Skeletal muscle cell (primary cell): ENCODE measurements at regions not wholly inside any gene's neighbourhood (a gene's known extent, or its start where the extent isn't known, plus 50 kb on each side); places are given as distances from the start of the nearest gene placed in this dataset.
"Not testable (repeated sequence)": the region's sequence is repeated elsewhere in the genome, so short reads cannot be mapped to it uniquely, and the experiment has no call there.

Source experiments
- DNase-seq: peaks from one replicate; pipeline ENCODE4 v3.0.0-alpha.2; 2010; ENCODE audit warnings: low read depth
- H3K4me3 ChIP-seq: 2 replicates; pipeline ENCODE4 v1.5.1; 2011; ENCODE audit warnings: low read depth, mild to moderate bottlenecking, control low read depth, low read length, moderate library complexity

DNA sequence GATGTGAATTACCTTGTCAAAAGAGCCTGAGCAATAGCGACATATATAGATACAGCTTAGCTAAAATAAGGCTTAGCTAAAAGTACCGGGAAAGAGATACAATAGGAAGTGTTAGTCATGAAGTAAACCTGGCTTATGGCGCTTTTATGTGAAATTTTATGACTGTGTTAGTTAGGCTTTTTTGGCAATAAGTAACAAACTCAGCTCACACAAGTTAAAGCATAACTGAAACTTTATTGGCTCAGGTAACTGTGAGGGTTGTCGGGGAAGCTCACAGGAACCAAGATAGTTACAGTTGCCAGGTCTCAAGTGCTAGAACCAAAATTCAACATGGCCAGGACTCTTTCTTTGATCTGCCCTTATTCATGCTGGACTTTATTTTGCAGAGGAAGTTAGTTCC lies 925.0 kb upstream of the GYPC start:
- no peak for DNase-seq
- H3K4me3 ChIP-seq, result no peak overlapping the region

DNA sequence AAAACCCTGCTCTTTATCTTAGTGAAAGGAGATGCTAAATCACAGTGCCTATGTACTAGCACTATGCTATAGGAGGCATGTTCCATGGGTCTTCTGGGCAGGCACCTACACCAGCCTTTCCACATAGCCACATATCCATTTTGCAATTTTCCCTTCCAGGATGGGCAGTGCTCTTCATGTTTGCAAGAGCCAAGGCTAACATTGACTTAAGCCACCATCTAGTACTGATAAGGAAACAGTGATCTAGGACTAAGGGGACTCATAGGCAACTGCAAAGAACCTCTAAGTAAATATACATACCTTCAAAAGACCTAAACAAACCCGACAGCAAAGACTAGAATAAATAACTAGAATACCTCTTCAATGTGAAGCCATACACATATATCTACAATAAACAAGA lies 919.7 kb upstream of the GYPC start:
- H3K4me3 ChIP-seq, result no peak overlapping the region
- no peak for DNase-seq

DNA sequence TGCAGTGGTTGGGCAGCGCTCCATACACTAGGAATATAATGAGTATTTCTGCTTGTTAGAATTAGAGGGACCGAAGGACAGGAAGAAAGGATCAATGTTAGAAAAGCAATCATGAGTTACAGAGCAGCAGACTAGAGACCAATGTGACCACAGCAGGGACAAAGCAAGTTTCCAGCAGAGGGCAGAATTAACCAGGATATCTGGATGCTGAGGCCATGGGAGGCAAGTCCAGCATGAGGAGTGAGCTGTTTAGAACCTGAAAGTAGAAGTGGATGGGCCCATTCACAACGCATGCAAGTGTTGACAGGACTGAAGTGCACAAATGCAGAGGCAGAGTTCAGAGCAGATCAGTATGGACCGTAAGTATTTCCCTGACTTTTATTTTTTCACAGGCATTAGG lies 910.4 kb upstream of the GYPC start:
- H3K4me3 ChIP-seq, result no peak overlapping the region
- DNase-seq, result no peak

DNA sequence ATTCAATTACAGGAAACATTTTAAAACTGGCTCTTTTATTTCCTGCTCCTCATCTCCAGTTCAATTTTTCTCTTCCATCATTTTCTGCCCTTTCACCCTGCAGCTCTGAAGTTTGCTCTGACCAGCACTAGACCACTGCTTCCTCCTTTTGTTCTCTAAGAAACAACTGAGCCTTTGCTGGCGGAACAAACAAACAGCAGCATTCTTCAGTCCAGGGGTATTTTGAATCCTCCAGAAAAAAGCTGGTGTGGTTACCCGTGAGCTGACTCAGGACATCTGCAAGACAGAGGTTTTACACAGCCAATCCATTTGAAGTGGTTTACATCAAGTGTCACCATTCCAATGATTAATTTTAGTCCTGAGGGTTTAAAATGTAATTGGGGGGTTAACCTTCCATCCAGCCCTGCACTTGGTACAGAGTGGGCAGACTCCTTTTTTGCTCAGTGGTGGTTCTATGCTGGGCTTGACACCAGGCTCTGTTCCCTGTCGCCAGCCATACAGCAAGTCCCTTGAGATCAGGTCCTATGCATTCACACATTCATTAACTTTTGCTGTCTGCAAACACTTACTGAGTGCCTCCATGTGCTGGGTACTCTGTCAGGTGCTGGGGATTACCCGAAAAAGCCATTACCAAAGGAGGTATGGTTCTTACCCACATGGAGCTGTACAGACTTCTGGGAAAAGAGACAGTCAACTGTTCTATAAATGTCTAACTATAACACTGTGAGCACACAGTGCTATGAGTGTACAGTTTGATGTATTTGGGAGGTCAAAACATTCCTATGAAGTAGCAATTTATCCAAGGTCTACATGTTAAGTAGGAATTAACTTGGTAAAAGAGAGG lies 909.4 kb upstream of the GYPC start:
- DNase-seq, result no peak
- H3K4me3 ChIP-seq, result no peak overlapping the region

DNA sequence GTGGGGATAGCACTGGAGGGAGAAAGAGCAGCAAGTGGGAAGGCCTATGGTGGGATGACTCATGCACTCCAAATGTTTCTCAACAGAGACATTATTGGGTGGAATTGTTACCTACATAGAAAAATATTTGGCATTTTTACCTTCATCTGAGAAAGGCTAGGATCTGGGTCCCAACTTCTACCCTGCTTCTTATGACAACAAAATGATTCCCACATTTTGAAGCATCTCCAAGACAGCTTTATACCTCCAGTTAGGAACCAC lies 908.9 kb upstream of the GYPC start:
- no peak overlapping the region for H3K4me3 ChIP-seq

DNA sequence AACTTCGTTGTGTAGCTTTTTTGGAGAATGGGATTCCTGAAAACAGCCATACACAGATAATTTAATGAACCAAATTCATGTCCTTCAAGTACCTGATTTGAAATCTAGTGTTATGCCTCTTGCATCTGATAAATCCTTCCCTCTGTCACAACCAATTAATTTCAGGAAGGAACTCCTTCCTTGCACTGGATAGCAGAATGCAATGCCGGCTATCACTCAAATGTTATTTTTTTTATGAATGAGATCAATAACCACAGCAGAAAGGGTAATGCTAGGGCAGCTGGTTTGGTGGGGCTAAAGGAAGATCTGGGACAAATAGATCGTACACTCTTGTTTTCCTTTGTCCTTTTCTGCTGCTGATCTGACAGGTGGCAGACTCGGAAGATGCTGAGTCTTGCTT lies 899.5 kb upstream of the GYPC start:
- H3K4me3 ChIP-seq, result no peak overlapping the region
- DNase-seq, result no peak

More for the DNA sequence above, 908.9 kb upstream of the GYPC start:
- DNase-seq, result no peak

DNA sequence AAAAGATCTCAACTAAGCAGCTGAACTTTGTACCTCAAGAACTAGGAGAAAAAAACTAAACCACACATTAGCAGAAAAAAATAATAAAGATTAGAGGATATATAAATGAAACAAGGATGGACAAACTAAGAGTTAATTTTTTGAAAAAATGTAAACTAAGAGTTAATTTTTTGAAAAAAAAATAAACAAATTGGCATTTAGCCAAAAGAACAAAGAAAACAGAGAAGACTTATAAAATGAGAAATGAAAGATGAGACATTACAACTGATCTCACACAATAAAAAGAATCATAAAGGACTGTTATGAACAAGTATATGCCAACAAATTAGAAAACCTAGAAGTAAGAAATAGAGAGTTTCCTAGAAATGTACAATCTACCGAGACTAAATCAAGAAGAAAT lies 859.2 kb upstream of the GYPC start:
- H3K4me3 ChIP-seq, result no peak overlapping the region
- no peak for DNase-seq

DNA sequence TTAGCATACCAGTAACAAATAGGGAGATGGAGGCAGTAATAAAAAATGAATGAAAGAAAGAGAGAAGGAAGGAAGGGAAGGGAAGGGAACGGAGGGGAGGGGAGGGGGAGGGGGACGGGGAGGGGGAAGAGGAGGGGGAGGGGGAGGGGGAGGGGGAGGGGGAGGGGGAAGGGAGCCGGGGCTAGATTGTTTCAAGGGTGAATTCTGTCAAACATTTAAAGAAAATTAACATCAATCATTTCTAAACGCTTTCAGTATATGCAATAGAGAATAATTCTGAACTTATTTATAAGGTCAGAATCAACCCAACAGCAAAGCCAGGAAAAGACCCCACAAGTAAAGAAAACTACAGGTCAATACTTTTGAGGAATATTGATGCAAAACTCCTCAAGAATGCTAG lies 858.8 kb upstream of the GYPC start:
- no peak overlapping the region for H3K4me3 ChIP-seq
- no peak for DNase-seq

DNA sequence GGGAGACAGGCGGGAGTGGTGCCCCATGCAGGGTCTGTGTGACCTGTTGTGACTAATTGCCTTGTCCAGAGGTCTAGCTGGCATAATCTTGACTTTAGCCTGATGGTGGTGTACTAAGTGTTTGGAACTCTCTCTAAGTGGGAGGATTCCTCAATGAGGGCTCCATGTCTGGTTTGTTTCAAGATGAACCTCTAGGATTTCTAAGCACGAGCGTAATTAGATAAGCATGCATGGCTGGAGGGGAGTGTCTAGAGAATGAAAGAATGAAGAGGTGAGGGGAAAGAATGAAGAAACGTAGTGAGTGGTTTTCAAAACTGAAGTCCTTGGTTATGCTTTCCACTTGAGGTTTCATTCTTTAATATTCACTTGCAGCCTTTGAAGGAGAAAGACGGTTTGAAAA lies 833.2 kb upstream of the GYPC start:
- no peak for DNase-seq
- H3K4me3 ChIP-seq, result no peak overlapping the region

DNA sequence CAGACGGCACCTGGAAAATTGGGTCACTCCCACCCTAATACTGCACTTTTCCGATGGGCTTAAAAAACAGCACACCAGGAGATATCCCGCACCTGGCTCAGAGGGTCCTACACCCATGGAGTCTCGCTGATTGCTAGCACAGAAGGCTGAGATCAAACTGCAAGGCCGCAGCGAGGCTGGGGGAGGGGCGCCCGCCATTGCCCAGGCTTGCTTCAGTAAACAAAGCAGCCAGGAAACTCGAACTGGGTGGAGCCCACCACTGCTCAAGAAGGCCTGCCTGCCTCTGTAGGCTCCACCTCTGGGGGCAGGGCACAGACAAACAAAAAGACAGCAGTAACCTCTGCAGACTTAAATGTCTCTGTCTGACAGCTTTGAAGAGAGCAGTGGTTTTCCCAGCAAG lies 830.2 kb upstream of the GYPC start:
- H3K4me3 ChIP-seq, DNase-seq: not testable (repeated sequence)

DNA sequence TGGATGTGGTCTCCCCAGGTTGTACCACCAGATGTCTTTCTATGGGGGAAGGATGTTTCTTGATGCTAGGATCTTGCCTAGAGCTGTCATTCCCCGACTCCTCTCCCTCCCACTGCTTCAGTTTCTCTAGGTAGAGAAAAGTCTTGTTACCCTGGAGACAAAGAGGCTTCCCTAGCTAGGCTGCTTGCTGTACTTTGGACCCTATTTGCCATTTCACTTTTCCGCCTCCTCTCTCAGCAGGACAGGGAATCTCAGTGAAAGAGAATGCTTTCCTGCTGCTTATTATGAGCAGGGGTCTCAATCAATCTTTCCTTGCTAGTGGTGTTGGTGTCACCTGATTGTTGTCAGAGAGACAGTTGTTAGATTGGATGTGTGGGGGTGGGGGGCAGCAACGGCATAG lies 818.8 kb upstream of the GYPC start:
- no peak for DNase-seq
- H3K4me3 ChIP-seq, result no peak overlapping the region

DNA sequence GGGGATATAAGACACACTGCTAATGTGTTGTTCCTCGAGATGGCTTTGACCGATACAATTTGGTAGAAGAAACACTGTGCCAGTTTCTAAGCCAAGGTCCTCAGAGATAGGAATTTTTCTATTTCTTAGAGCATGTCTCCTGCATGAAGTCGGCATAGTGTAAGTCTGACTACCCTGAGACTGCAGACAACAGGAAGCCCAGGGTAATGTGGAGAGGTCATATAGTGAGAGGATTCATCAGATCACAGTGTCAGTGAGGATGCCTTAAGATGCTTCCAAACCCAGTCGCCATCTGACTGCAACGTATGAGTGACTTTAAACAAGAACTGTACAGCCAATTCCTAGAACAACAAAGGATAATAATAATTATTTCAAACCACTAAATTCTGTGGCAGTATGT lies 818.3 kb upstream of the GYPC start:
- no peak overlapping the region for H3K4me3 ChIP-seq
- DNase-seq, result no peak

DNA sequence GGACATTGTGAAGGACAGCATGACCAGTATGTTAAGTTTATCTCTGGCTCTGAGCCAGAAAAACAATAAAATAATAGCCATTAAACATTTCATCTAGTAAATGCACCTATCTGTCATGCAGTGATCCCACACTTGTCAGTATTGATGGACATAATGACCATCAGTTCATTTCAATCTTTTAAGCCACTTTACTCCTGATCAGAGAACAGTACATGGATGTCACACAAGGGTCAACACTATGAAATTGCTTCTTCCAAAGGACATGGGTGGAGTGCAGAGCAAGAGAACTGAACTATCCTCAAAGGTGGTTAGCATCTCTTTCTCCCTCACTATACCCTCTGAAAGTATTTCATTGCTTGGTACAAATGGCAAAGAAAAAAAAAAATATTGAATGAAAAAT lies 816.0 kb upstream of the GYPC start:
- no peak for DNase-seq
- H3K4me3 ChIP-seq, result no peak overlapping the region

DNA sequence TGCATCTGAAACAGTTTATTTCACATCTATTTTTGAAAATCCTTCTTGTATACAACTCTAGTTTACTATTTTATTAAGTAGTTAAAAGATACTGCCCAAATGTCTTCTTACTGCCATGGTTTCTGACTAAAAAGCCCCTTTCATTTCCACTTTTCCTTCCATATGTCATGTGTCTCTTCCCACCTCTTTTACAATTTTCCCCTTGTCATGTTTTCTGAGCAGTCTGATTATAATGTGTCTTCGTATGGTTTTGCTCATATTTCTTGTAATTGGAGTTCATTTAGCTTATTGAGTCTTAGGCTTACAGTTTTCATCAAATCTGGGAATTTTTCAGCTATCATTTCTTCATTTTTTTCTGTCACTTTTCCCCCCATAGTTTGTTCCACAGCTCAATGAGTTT lies 813.9 kb upstream of the GYPC start:
- DNase-seq, result no peak
- H3K4me3 ChIP-seq, result no peak overlapping the region

DNA sequence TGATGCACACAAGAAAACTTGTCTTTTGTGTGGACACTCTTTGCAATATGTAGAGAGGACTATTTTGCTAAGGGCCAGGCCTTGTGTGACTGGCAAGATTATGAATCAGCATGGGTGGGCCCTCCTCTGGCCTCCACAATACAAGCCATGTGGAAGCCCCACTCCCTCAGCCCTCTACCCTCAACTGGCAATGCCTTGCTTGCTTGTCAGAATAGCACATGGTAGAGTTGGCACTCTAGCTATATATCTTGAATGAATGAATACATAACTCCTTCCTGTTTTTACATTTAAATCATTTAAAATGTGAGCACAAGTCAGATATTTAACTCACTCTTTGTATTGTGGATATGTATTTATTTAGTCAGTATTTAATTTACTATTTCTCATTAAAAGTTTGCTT lies 805.4 kb upstream of the GYPC start:
- H3K4me3 ChIP-seq, result no peak overlapping the region
- no peak for DNase-seq

DNA sequence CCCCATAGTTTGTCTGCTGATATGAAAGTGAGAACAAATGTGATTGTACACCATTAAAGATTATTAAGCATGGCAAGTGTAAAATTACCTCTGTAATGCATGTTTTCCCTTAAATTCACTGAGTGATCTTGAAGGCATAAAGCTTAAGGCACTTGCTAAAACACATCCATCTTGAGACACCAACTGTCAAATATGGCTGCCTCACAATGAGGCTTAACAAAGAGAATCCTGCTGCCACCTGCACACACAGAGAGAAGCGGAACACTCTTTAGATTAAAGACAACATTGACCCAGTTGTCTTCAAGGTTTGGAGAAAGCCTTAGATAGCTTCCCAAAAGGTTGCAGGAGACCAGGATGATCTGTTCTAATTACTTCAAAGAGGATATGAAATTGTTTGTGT lies 803.6 kb upstream of the GYPC start:
- H3K4me3 ChIP-seq, result no peak overlapping the region
- no peak for DNase-seq

DNA sequence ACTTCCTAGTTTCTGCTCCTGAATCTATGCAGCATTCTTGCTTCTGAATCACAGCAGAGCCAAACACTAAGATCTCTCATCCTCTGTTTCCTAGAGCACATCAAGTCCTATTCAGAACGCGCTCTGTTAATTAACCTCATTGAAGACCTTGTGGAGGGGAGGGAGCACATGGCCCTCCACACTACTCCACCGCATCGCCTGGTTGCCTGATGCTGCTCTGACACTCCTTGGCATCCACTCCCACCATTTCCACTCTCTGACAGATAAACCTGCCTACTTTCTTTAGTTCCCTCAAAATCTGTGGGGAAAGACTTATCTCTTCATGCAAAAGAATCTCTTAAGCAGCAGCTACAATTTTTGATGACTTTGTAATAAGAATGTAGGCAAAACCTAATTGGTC lies 802.3 kb upstream of the GYPC start:
- no peak for DNase-seq
- no peak overlapping the region for H3K4me3 ChIP-seq

DNA sequence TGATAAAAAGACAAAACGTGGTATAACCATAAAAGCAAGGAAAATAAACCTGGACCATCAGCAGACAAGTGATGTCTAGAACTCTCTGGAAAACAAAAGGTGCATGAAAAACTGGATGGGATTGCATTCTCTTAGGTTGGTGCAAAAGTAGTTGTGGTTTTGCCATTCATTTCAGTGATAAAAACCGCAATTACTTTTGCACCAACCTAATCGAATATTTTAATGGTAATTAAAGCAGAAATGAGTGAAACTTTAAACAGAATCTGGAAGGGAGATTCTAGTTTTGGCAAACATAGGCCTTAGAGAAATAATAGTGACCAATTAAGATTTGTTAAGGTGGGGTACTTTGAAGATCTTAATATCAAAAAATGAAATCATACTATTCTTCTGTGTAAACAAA lies 800.8 kb upstream of the GYPC start:
- H3K4me3 ChIP-seq, result no peak overlapping the region
- DNase-seq, result no peak

DNA sequence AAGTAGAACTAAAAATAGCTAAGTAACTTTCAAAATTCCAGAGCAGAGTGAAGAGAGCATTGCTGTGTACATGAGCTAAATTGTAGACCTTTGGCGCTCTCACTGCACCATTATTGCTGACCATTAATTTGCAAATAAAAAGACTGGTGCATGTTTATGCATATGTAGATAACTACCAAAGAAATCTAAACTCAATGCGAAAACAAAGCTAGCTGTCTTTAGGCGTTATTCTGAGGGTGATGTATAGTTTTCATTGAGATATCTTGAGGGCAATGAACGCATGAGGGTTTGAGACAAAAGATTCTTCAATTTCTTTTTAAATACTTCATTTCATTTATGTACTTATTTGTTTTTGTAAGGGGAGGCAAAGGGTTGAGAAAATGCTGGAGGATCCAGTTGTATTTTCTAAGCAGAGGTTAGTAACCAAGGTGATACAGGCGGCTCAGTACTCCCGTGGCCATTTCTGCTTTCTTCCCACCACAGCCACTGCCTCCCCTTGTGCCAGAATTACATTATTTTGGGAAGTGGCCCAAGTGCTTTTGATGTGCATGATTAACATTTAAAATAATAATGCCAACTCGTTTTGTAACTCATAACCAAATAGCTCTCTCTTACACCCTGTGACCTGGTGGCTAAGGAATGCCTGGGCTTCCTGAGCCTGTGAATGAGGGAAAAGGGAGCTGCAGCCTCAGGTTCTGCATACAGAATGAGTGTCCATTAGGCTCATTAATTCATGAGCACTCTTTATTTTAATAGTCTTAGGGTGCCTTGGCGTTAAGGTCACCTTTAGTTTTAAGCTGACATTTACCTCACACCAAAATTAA lies 797.8 kb upstream of the GYPC start:
- no peak for DNase-seq
- H3K4me3 ChIP-seq, result no peak overlapping the region

DNA sequence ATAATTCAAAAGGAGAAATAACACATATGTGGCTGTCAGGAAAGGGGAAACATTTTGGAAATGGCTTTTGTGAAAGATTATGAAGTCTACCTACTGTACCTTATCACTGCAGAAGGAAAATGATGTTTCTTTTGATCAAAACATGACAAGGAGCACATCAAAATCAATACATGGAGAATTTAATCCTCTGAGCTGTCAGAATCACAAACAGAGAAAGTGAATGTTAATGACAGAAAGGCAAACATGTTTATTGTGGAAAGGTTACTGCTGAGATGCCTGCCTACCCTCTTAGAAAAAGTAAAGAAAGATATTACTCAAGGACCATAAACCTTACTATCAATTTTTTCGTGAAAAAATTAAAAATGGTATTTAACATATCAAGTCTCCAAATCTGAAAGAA lies 794.5 kb upstream of the GYPC start:
- no peak overlapping the region for H3K4me3 ChIP-seq
- DNase-seq, result no peak

DNA sequence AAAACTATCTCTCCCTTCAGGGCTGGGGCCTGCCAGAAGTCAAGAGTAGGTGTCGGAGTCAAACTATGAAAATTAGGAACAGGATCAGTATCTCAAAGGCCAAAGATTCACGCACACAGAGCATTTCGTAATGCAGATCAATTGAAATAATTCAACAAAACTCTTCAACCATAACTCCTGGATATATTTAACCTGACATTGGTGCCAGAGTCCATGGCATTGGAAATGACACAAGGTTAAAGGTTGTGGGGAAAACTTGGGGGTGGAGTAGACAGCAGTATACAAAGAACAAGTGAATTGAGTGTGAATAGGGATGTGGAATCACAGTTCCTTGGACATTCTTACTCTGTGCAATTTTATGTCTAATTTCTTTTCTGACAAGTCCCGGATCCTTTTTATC lies 788.0 kb upstream of the GYPC start:
- no peak overlapping the region for H3K4me3 ChIP-seq
- no peak for DNase-seq
